HEK293 (cell line): ENCODE measurements at regions not wholly inside any gene's neighbourhood (a gene's known extent, or its start where the extent isn't known, plus 50 kb on each side); places are given as distances from the start of the nearest gene placed in this dataset.

Experiments
- CTCF ChIP-seq: fragments of 450-650 bp; formaldehyde crosslinking; IDR thresholded peaks from 2 replicates; pipeline ENCODE4 v1.5.1; 2016; ENCODE audit warnings: missing biosample characterization, missing genetic modification characterization
- PBX3 ChIP-seq: sonication (generic); formaldehyde crosslinking; IDR thresholded peaks from 2 replicates; pipeline ENCODE4 v1.8.1; 2022; ENCODE audit warnings: mild to moderate bottlenecking, moderate library complexity, missing genetic modification reagents
- ZBTB20 ChIP-seq: fragments of 450-650 bp; formaldehyde crosslinking; IDR thresholded peaks from 2 replicates; pipeline ENCODE4 v1.5.1; 2016; ENCODE audit warnings: missing biosample characterization, missing genetic modification characterization
- ZBTB48 ChIP-seq: fragments of 450-650 bp; formaldehyde crosslinking; IDR thresholded peaks from 2 replicates; pipeline ENCODE4 v1.5.1; 2016; ENCODE audit warnings: missing biosample characterization, missing genetic modification characterization
- ZEB2 ChIP-seq: fragments of 450-650 bp; formaldehyde crosslinking; IDR thresholded peaks from 2 replicates; pipeline ENCODE4 v1.5.1; 2016; ENCODE audit warnings: missing biosample characterization, missing genetic modification characterization
- ZFP3 ChIP-seq: fragments of 450-650 bp; formaldehyde crosslinking; IDR thresholded peaks from 2 replicates; pipeline ENCODE4 v1.5.1; 2016; ENCODE audit warnings: low read depth, missing biosample characterization, missing genetic modification characterization
- ZNF24 ChIP-seq: fragments of 450-650 bp; formaldehyde crosslinking; IDR thresholded peaks from 2 replicates; pipeline ENCODE4 v1.5.1; 2016; ENCODE audit warnings: missing biosample characterization, missing genetic modification characterization
- ZNF518A ChIP-seq: fragments of 450-650 bp; formaldehyde crosslinking; conservative IDR thresholded peaks from 2 replicates; pipeline ENCODE4 v1.5.1; 2016; ENCODE audit warnings: low read depth, missing biosample characterization, missing genetic modification characterization
- ZNF530 ChIP-seq: fragments of 450-650 bp; formaldehyde crosslinking; IDR thresholded peaks from 2 replicates; pipeline ENCODE4 v1.5.1; 2016; ENCODE audit warnings: low read depth, missing biosample characterization, missing genetic modification characterization
- ZNF580 ChIP-seq: fragments of 450-650 bp; formaldehyde crosslinking; IDR thresholded peaks from 2 replicates; pipeline ENCODE4 v1.5.1; 2016; ENCODE audit warnings: missing biosample characterization, missing genetic modification characterization
- ZNF639 ChIP-seq: fragments of 450-650 bp; formaldehyde crosslinking; IDR thresholded peaks from 2 replicates; pipeline ENCODE4 v1.5.1; 2016; ENCODE audit warnings: missing biosample characterization, missing genetic modification characterization
- ZNF660 ChIP-seq: fragments of 450-650 bp; IDR thresholded peaks from 2 replicates; pipeline ENCODE4 v1.5.1; 2018; ENCODE audit warnings: missing biosample characterization, mild to moderate bottlenecking, missing genetic modification characterization

- TF ChIP-seq ZEB2 (tag by site-specific recombination) (no peak), ZNF660 (no peak), ZNF24 (tag by site-specific recombination) (no peak), ZBTB48 (no peak), CTCF (tag by site-specific recombination) (no peak), ZBTB20 (tag by site-specific recombination) (no peak), PBX3 (no peak), ZNF530 (no peak), ZNF518A (tag by site-specific recombination) (no peak), ZNF639 (tag by site-specific recombination) (no peak), ZNF580 (no peak), ZFP3 (tag by site-specific recombination) (no peak)
Observed at GRCh38 chr15:20348291-20348899, 193.2 kb downstream of the GOLGA6L6 start.
